ENCODE measurements at regions not wholly inside any gene's neighbourhood (a gene's known extent, or its start where the extent isn't known, plus 50 kb on each side); places are given as distances from the start of the nearest gene placed in this dataset.
"Not testable (repeated sequence)": the region's sequence is repeated elsewhere in the genome, so short reads cannot be mapped to it uniquely, and the experiment has no call there.

- no peak for DNase-seq
Measured at GRCh38 chr3:101950985-101951733, 101.8 kb downstream of the NFKBIZ start.

- no peak for DNase-seq
Measured at GRCh38 chr3:101954361-101954760, 105.0 kb downstream of the NFKBIZ start.

DNA sequence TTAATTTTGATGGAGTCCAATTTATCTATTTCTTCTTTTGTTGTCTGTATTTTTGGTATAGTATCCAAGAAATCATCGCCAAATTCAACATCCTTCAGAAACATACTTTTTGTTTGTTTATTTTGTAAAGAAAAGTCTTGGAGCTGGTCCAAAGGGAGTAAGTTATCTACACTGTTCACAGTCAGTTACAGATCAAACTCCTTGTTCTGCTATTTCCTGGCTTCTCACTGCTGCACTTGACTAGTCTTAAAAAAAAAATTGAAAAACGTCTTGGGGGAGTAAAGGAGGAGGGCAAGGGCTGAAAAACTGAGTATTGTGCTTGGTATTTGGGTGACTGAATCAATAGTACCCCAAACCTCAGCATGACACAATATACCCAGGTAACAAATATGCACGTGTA is 105.6 kb downstream of the NFKBIZ start:
- DNase-seq: no peak

GRCh38 chr3:101962055-101962454 is 112.7 kb downstream of the NFKBIZ start:
- DNase-seq: no peak

GRCh38 chr3:101963902-101964362 is 114.6 kb downstream of the NFKBIZ start:
- no peak for DNase-seq

GRCh38 chr3:101964861-101965260 is 115.5 kb downstream of the NFKBIZ start:
- DNase-seq: no peak

DNA sequence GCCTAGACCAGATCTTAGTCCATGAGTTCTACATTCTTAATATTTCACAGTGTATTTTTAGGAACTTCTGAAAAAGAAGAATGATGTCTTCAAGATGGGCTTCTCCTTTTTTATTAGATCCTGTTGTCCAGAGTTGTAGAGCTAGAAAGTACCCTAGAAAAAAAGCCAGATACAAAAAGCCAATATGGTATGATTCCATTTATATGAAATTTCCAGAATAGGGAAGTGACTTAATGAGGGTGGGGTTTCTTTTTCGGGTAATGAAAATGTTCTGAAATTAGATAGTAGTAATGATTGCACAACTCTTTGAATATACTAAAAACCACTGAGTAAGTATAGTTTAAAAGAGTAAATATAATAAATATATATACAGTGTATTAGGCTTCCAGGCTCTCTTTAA is 116.9 kb downstream of the NFKBIZ start:
- DNase-seq: peak; percentile 19

DNA sequence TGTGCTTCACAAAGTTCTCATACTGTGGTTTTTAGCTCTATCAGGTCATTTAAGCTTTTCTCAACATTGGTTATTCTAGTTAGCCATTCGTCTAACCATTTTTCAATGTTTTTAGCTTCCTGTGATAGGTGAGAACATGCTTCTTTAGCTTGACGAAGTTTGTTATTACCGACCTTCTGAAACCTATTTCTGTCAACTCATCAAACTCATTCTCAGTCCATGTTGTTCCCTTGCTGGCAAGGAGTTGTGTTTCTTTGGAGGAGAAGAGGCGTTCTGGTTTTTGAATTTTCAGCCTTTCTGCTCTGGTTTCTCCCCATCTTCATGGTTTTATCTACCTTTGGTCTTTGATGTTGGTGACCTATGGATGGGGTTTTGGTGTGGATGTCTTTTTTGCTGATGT is 120.9 kb downstream of the NFKBIZ start:
- no peak for DNase-seq

GRCh38 chr3:101970905-101971304 is 121.6 kb downstream of the NFKBIZ start:
- DNase-seq: no peak

- no peak for DNase-seq
Measured at GRCh38 chr3:101972430-101973162, 123.3 kb downstream of the NFKBIZ start.

DNA sequence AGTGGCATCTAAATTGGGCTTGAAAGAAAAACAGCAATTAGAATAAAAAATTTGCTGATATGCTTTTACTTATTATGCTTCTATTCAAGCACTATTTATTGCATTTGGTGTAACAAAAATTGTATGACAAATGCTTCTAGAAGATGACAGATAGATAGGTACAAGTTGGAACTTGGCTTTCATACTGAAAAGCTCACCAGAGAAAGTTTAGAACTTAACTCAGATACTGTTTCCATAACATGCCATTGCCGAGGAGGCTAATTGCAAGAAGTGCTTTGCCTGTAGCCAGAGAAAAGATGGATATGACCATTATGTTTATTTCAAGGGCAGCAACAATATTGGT is 123.8 kb downstream of the NFKBIZ start:
- no peak for DNase-seq

GRCh38 chr3:101975415-101975814 is 126.1 kb downstream of the NFKBIZ start:
- DNase-seq: not testable (repeated sequence)

DNA sequence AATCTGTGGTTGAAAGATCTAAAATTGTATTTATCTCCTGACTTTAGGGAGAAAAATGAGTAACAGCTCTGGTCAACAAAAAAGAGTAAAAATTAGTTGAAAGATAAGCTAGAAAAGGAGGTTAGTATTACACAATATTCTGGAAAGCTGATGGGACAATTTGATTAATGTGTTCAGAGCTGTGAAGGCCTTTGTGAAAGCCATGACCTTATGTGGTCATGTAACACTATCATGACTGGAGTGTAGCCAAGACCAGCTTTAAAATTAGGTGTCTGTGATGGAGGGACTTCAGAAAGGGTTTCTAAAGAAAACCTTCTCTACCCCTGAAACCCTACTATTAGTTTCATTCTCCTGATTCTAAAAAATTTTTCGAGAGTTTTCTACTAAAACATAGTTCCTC is 127.2 kb downstream of the NFKBIZ start:
- no peak for DNase-seq

- DNase-seq: no peak
Measured at GRCh38 chr3:101978348-101978747, 129.0 kb downstream of the NFKBIZ start.

DNA sequence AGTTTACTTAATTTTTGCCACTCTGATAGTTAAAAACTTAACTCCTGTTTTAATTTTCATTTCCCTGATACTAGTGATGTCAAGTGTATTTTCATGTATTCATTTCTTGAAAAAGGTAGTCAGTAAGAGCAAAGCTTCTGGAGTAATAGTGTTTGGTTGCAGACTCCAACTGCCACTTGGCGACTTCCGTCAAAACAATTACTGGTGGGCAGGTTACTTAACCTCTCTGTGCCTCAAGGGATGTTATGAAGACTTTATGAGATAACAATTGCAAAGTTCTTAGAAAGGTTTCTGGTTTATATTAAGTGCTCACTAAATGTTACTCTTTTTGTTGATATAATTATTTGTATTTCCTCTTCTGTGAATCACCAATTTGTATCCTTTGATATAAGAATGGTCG is 129.7 kb downstream of the NFKBIZ start:
- DNase-seq: no peak

GRCh38 chr3:101984356-101984755 is 135.0 kb downstream of the NFKBIZ start:
- no peak for DNase-seq

GRCh38 chr3:101988596-101988995 is 139.3 kb downstream of the NFKBIZ start:
- DNase-seq: peak; percentile 2

DNA sequence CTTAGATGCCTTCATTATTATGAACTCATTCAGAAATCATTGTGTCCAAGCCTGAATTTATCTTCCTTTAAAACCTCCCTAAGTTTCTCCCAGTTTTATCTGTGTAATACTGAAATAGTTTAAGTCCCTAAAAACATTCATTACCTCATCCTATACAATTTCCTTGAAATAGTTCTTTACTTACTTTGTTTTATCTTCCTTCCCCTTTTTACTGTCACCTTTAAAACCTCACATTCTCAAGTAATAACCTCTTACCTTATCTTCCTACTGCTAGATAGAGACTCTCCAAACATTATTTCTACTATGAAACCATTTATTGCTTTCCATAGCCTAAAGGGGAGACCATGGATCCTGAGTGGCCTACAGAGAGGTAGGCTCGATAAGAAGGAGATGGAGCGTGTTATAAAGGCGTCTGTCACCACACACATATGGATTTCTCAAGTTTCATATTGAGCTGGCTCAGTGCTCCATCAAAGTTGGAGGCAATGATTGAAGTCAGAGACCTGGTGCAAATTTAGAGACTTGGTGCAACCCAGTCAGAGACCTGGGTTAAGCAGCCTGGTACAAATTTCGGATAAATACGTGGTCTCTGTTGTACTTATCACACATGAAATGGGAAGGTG is 140.4 kb downstream of the NFKBIZ start:
- no peak for DNase-seq

DNA sequence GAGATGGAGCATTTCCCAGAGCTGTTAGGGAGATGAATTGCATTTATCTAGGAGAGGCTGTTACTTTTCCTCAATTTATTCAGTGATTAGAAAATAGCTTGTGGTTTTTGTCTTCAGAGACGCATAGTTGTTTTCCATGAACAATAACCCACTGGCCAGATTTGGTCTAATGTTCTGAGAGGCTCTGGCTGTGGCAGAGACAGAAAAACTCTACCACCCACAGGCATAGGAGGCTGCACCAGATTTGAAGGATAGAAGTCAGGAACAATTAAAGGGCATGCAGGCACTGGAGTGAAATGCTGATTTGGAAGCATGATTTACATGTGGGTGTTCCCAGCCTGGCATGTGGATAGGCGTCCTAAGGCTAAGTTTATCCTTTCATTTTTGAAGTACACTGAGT is 143.5 kb downstream of the NFKBIZ start:
- DNase-seq: no peak

DNA sequence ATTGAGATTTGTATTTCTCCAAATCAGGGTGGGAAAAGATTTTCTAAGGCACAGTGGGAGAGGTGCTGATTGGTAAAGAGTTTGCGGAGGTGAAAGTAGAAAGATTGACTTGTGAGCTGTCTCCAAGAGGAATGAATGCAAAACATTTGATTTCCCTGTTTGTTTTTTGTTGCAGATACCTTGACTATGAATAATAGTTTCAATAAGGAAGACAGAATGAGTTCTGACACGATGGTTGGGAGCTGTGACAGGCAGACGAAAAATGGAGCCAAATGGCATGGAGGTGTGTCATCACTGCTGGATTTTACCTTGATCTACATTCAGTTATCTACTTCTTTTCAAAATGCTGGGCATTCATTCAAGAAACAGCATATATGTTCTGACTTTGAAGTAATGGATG is 145.1 kb downstream of the NFKBIZ start:
- no peak for DNase-seq

DNA sequence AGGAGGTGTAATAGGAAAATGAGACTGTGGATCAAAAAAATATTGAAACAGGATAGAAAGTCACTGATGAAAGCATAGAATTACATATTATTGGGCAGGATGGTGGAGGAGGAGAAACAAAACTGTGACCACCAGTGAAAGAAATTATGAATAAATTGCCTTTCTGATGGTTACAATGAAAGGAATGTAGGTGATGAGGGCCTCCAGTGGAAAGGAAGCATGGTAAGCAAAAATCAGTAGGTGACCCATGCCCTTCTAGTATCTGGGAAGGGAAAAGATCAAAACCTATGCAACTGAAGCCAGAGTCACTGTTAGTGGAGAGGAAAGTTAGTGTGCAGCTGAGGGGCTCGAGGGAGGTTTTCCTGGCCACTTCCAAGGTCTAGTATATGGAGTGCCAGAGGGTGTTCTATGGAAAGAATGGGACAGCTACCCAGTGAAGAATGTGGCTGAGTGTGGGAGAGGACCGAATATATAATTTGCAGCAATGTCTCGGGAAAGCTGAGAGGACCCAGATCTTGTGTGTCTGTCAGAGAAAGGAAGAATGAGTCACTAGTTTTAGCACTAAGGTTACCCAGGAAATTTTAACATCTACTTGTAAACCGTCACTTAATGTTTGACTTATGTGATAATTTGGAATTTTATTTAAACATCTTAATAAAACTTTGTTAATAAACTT is 146.2 kb downstream of the NFKBIZ start:
- DNase-seq: no peak

GRCh38 chr3:101996832-101997231 is 147.5 kb downstream of the NFKBIZ start:
- DNase-seq: no peak

DNA sequence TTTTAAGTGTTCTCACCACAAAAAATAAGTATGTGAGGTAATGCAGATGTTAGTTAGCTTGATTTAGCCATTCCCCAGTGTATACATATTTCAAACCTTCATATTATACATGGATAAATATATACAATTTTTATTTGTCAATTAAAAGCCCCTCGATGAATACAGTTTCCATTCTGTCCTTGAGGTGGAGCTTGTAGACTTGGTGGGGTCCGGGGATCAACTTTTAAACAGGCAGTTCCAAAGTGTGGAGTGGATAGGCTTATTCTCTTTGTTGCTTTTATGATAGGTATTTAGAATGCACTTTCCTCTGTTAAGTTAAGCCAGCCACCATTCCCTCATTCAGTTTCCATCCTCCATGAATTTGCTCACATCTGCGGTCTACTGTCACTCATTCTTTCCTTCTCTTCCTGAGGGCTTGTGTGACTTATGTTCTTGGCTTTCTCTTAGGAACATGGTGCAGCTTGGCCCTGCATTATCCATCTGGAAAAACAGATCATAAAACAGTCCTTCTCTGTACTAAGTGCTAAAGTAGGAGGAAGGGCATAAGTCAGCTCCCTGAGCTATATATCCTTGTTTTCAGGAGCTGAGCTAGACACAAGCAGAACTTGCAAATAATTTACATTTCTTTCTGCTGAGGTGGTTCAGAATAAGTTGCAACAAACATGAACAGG is 149.1 kb downstream of the NFKBIZ start:
- DNase-seq: no peak
